Esophagus muscularis mucosa (tissue), 3 donors: ENCODE measurements at regions not wholly inside any gene's neighbourhood (a gene's known extent, or its start where the extent isn't known, plus 50 kb on each side); places are given as distances from the start of the nearest gene placed in this dataset.

ENCODE experiments used
- POLR2A ChIP-seq: fragments of 450-650 bp; IDR thresholded peaks from one replicate; pipeline ENCODE4 v1.6.1; 2017; ENCODE audit warnings: antibody characterized with exemption, moderate library complexity, mild to moderate bottlenecking, low read depth
- TF ChIP-seq, protein P1 (sequence below), 3 experiments: fragments of 200-600 bp in 2 of 3; fragments of 450-650 bp in 1 of 3; sonication (generic) in 2 of 3; IDR thresholded peaks; one replicate each; pipeline ENCODE4 v1.5.1; 2017 to 2019; ENCODE audit warnings: antibody characterized with exemption in 3 of 3, mild to moderate bottlenecking in 2 of 3, moderate library complexity in 1 of 3

DNA sequence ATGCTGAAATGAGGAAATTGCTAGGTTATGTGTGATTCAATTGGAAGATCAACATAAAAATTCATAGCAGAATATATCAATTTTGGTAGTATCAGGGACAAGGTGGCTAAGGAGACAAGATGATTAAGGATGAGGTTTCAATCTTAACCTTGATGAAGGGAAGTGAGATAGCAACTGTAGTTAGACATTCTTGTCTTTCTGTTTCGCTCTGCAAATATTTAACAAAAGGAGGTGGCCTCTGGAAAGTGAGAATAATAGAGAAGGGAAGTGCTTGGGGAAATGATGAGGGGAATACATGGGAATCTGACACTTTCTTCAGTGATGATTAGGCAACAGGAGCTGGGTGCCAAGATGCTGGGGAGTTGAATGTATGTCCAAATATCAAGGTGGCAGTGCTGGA, 337.1 kb upstream of the PUDP start:
- TF ChIP-seq, protein P1, sequence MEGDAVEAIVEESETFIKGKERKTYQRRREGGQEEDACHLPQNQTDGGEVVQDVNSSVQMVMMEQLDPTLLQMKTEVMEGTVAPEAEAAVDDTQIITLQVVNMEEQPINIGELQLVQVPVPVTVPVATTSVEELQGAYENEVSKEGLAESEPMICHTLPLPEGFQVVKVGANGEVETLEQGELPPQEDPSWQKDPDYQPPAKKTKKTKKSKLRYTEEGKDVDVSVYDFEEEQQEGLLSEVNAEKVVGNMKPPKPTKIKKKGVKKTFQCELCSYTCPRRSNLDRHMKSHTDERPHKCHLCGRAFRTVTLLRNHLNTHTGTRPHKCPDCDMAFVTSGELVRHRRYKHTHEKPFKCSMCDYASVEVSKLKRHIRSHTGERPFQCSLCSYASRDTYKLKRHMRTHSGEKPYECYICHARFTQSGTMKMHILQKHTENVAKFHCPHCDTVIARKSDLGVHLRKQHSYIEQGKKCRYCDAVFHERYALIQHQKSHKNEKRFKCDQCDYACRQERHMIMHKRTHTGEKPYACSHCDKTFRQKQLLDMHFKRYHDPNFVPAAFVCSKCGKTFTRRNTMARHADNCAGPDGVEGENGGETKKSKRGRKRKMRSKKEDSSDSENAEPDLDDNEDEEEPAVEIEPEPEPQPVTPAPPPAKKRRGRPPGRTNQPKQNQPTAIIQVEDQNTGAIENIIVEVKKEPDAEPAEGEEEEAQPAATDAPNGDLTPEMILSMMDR (IDR thresholded peaks at IDR 0.05), result no peak
- TF ChIP-seq POLR2A, result no peak
